HG03025 (cell line): ENCODE measurements at regions not wholly inside any gene's neighbourhood (a gene's known extent, or its start where the extent isn't known, plus 50 kb on each side); places are given as distances from the start of the nearest gene placed in this dataset.

Experiments used
- ATAC-seq: cut with Tn5 transposase; IDR thresholded peaks from one replicate; pipeline ENCODE4 v1.9.1; 2021; ENCODE audit warnings: mild to moderate bottlenecking, moderate library complexity; ENCODE audit not compliant: unreplicated experiment, low FRiP score

- ATAC-seq, result no peak
Observed at GRCh38 chr6:98578016-98578415, 256.4 kb upstream of the POU3F2 start.

DNA sequence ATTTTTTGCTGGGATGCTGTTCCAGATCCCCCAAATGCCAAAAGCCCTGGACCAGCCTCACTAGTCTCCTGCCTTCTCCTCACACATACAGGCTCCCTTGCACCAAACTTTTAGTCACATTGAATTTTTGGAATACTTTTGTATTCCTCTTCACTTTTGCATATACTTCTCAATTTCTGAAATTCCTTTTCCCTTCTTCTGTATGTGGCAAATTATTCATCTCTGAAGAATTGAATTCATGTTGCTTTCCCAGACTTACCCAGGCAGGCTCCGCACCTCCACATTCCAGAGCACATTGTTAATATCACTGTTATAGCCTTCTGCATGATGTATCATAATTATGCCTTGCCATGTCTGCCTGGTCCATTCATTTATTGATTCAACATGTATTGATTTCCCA, 255.3 kb upstream of the POU3F2 start:
- ATAC-seq, result no peak

- ATAC-seq, result no peak
Observed at GRCh38 chr6:98579941-98580340, 254.4 kb upstream of the POU3F2 start.

- ATAC-seq, result no peak
Observed at GRCh38 chr6:98581705-98582104, 252.7 kb upstream of the POU3F2 start.

GRCh38 chr6:98583506-98583905, 250.9 kb upstream of the POU3F2 start:
- no peak for ATAC-seq

- ATAC-seq, result no peak
Observed at GRCh38 chr6:98586163-98586562, 248.2 kb upstream of the POU3F2 start.

GRCh38 chr6:98587555-98587954, 246.8 kb upstream of the POU3F2 start:
- no peak for ATAC-seq

- ATAC-seq, result no peak
Observed at GRCh38 chr6:98589536-98589935, 244.8 kb upstream of the POU3F2 start.

GRCh38 chr6:98590136-98590681, 244.2 kb upstream of the POU3F2 start:
- ATAC-seq, result no peak

GRCh38 chr6:98590997-98591396, 243.4 kb upstream of the POU3F2 start:
- no peak for ATAC-seq

DNA sequence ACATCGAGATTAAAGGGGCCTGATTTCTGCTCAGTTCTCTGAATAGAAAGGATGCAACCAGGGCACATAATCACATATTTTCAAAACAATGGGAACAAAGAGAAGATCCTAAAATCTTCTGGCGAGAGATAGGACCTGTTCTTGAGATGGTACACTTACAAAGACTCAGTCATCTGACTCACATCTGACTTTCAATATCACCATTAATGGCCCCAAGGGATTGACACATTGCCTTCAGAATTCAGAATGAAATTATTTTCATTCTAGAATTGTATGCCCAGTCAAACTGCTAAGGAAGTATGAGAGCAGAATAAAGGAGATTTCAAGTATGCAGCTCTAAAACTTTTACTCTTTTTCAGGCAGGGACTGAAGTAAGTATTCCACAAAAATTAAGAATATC, 240.7 kb upstream of the POU3F2 start:
- no peak for ATAC-seq

- no peak for ATAC-seq
Observed at GRCh38 chr6:98601716-98602115, 232.7 kb upstream of the POU3F2 start.

- no peak for ATAC-seq
Observed at GRCh38 chr6:98605705-98606104, 228.7 kb upstream of the POU3F2 start.

DNA sequence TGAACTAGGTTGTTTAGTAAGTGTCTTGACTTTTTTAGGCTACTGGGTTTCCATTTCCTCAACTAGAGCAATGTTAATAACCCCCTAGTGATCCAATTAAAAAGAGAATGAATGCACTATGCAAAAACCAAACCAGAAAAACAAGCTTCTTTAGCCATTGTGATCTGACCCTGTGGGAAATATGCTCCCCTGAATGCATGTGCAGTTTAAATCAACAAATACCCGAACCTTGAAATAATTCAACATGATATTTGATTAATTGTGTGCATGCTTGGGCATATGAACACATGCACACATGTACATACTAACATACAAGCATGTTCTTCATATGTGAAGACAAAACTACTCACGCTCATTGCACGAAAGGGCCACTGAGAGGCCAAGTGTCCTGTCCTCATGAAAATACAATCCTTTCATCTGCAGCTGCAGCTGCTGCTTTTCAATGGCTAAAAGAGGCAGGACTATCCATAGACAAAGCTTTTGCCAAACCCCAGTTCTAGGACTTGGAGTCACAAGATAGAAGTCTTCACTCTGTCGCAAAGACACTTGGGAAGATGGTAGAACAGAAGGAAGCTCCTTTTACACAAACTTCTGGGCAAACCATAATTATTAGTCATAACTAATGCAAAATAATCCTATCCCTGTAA, 207.1 kb upstream of the POU3F2 start:
- no peak for ATAC-seq

GRCh38 chr6:98633886-98634285, 200.5 kb upstream of the POU3F2 start:
- no peak for ATAC-seq

- no peak for ATAC-seq
Observed at GRCh38 chr6:98634569-98634968, 199.8 kb upstream of the POU3F2 start.

- no peak for ATAC-seq
Observed at GRCh38 chr6:98635191-98635590, 199.2 kb upstream of the POU3F2 start.

DNA sequence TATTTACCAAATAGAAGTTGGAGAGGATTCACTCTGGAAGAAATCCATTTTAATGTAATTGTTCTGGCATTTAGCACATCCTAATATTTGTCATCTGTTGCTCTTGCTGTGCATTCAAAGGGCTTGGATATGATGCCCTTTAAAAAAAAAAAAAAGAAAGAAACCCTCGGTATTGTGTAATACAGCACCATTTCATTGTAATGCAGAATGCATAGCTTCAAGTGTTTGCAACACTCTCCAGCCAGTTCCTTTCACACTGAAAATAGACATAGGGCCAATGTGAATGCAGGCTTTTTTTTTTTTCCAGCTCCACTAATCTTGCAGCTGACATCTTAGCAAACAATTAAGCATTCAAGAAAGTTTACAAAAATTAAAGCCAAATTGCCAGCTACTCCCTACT, 197.4 kb upstream of the POU3F2 start:
- no peak for ATAC-seq

- no peak for ATAC-seq
Observed at GRCh38 chr6:98639089-98639635, 195.2 kb upstream of the POU3F2 start.

DNA sequence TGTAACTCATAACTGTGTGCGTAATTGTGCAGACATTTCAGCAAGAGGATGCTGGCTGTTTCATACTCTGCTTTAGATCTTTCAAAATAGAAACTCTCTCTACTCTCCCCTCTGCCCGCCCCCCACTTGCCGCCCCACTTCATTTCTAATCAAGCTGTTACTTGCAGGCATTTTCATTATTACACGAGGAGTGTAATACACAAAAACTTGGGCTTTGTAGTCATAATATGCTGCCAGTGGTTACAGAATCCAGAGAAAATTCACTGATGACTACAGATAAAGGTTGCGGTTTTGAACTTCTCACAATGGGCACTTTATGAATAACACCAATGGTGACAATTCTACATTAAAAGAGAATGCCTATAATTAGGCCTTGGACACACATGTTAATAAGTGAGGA, 194.0 kb upstream of the POU3F2 start:
- ATAC-seq, result no peak

DNA sequence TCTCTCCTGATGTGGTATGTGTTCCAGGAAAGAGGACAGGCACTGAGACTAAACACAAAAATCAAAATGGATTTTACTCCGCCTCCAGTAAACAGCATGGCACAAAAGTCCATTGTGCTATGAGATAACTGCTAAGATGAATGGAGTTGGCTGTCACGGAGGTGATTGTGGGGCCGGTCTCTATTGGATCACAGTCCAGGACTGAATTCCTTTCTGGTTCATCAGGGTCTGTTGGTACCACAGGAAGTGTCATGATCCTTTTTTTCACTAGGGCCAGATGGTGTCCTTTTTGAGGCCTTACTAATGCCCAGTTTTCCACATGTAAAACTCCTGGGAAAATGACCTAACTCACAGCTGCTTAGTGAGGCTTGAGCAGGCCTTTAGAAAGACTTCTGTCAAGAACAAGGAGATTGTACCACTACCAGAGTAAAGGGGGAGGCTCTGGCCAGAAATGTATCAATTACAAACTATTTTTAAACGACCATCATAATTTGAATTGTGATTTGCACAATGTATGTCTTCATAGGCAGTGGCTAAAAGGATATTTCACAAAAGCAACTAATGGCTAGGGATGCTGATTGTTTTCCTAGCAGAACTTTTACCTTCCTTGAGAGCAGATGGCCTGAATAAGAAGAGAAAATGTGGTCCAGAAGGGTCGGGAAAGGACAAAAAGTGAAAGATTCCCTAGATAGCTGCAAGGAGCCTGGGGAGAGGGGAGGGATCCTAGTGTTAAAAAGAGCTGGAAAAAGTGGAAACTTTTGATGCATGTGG, 192.2 kb upstream of the POU3F2 start:
- ATAC-seq, result no peak

- no peak for ATAC-seq
Observed at GRCh38 chr6:98644063-98644462, 190.3 kb upstream of the POU3F2 start.
